Pancreas (tissue), 10 donors: ENCODE measurements at regions not wholly inside any gene's neighbourhood (a gene's known extent, or its start where the extent isn't known, plus 50 kb on each side); places are given as distances from the start of the nearest gene placed in this dataset.

Source experiments
- ATAC-seq, 4 donors: fragments of 200-7000 bp; cut with Tn5 transposase; one replicate each; pipeline versions ENCODE4 v1.8.0 to v1.9.1; 2020; ENCODE audit warnings: mild to moderate bottlenecking in 4 of 4, moderate library complexity in 4 of 4
- DNase-seq, 6 donors: peaks; one replicate each; pipeline ENCODE4 v3.0.0-alpha.2; 2020
- FAIRE-seq: peaks from 2 replicates; lab custom pipeline; 2012; peaks lifted over from hg19 to GRCh38; lab: Jason Lieb, UNC
- H3K27ac ChIP-seq, 4 donors: fragments of 200-600 bp; sonication (generic); 1 replicate in 3 of 4; 2 replicates in 1 of 4; pipeline versions ENCODE4 v1.5.0 to v1.8.0; 2020
- H3K27me3 ChIP-seq, 4 donors: fragments of 200-600 bp; one replicate each; pipeline ENCODE4 v1.8.0; 2021
- H3K36me3 ChIP-seq, 3 donors: fragments of 200-600 bp; sonication (generic) in 1 of 3; one replicate each; pipeline versions ENCODE4 v1.5.0 to v1.8.0; 2020 to 2021
- H3K4me1 ChIP-seq, 3 donors: fragments of 200-600 bp; one replicate each; pipeline ENCODE4 v1.8.0; 2021
- H3K4me3 ChIP-seq, 4 donors: fragments of 200-600 bp; sonication (generic) in 2 of 4; one replicate each; pipeline versions ENCODE4 v1.5.0 to v1.8.0; 2020 to 2021
- H3K9me3 ChIP-seq, 4 donors: fragments of 200-600 bp; one replicate each; pipeline ENCODE4 v1.8.0; 2021
- WGBS, 2 donors: extraction: QIAGEN DNeasy Blood & Tissue Kit; methylation state at CpG; one replicate each; pipeline ENCODE4 v1.1.7; 2013; 5-methylcytosine and 5-hydroxymethylcytosine counted together
- intact Hi-C, 3 donors: fragments of 100-400 bp; cut with DNase I; formaldehyde crosslinking; loops; one replicate each; pipeline versions ENCODE4 v1.11.1 to v1.14.2; 2022
- TF ChIP-seq, protein P1 (sequence below), 4 donors: fragments of 200-600 bp; sonication (generic) in 3 of 4; IDR thresholded peaks; one replicate each; pipeline versions ENCODE4 v1.5.0 to v1.8.0; 2021; ENCODE audit warnings: antibody characterized with exemption in 4 of 4
- donor health status: healthy with polysubstance abuse.
- donor health status: DM: no; HTN: no; CAD: no; lungs with moderate emphysema.
- donor health status: DM: no; HTN: no; CAD: no.
- donor health status: control.
- donor health status: control.
- donor health status: Bipolar disorder and iron deficiency.
- donor health status: DM: yes; HTN: yes; CAD: no.
- donor health status: DM: no; HTN: no; CAD: no.
- donor health status: DM: no; HTN: no; CAD: no.
- donor health status: DM: yes; HTN: yes; CAD: no.

DNA sequence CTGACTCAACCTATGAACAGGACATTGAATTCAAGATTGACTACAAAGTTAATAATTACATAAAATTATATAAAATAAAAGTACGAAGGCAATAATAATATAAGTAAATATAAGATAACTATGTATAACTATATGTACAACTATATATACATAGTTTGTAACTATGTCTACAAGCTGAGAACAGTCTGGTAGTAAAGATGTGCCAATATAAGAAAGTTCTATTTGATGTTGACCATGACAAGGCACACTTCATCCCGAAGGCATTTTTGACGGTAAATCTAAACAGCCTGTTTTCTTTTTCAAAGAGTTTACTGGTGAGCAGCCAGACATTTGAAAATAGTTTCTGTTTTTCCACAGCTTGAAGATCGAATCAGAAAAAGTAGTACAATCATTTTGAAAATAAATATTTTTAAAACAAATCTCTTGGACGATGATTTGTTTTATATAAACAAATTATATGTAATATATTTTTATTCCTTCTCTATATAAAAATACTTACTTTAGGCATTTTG is 112.9 kb downstream of the CEP44 start:
- DNase-seq = no peak
- intact Hi-C loops = no loop called here
- Histone ChIP-seq H3K27me3 (no peaks in the 10 kb centered on the region), H3K9me3 (no peaks in the 10 kb centered on the region), H3K4me3 (no peak overlapping the region), H3K36me3 (no peaks in the 10 kb centered on the region), H3K4me1 (no peaks in the 10 kb centered on the region), H3K27ac (no peak overlapping the region)
- TF ChIP-seq, protein P1, sequence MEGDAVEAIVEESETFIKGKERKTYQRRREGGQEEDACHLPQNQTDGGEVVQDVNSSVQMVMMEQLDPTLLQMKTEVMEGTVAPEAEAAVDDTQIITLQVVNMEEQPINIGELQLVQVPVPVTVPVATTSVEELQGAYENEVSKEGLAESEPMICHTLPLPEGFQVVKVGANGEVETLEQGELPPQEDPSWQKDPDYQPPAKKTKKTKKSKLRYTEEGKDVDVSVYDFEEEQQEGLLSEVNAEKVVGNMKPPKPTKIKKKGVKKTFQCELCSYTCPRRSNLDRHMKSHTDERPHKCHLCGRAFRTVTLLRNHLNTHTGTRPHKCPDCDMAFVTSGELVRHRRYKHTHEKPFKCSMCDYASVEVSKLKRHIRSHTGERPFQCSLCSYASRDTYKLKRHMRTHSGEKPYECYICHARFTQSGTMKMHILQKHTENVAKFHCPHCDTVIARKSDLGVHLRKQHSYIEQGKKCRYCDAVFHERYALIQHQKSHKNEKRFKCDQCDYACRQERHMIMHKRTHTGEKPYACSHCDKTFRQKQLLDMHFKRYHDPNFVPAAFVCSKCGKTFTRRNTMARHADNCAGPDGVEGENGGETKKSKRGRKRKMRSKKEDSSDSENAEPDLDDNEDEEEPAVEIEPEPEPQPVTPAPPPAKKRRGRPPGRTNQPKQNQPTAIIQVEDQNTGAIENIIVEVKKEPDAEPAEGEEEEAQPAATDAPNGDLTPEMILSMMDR (IDR thresholded peaks at IDR 0.05) = no peak
- FAIRE-seq = peak; percentile 79
- 73 to 76% methylated on average over 5 of the region's 5 CpGs for WGBS, 2 donors
- ATAC-seq = no peak

DNA sequence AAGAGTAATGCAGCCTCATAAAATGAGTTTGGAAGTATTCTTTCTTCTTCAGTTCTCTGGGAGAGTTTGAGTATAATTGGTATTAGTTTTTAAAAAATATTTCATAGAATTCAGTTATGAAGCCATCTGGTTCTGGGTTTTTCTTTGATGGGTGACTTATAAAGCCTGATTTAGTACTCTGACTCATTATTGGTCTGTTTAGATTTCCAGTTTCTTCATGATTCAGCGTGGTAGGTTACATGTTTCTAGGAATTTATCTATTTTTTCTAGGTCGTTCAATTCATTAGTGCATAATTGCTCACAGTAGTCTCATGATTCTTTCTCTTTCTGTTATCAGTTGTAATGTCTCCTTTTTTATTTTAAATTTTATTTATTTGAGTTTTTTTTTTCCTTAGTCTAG is 111.2 kb downstream of the CEP44 start:
- H3K4me1 ChIP-seq = no peaks in the 10 kb centered on the region
- 42 to 61% methylated on average over 2 of the region's 2 CpGs for whole genome bisulfite sequencing, 2 donors
- intact Hi-C loops = no loop called here
- ATAC-seq (peak in 1 of 4 donors; percentile 12), DNase-seq (no peak), FAIRE-seq (no peak)
- H3K36me3 ChIP-seq = no peaks in the 10 kb centered on the region
- TF ChIP-seq, protein P1 (IDR thresholded peaks at IDR 0.05) = no peak
- no peak overlapping the region for H3K27ac ChIP-seq
- no peaks in the 10 kb centered on the region for H3K9me3 ChIP-seq
- no peaks in the 10 kb centered on the region for H3K27me3 ChIP-seq
- no peak overlapping the region for H3K4me3 ChIP-seq

DNA sequence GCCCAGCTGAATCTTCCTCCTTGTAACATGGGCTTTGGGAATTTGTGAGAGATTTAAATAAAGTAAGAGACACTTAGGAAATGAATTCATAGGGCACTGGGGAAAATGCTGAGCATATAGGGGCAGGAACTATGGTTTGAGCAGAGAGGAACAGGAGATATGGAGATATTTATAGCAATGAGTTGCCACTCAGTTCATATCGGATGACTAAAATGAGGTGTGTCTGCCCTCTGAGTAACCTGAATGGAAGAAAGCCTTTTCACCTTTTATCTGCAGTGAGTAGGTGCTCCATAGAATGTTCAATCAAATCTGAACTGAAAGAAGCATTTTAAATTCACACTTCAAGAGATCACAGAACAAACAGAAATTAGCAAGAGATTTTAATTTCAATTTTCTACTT is 105.7 kb downstream of the CEP44 start:
- Histone ChIP-seq H3K4me1 (no peaks in the 10 kb centered on the region), H3K27me3 (peaks cover 0 to 3% (median 0%) of the 10 kb centered on the region in 4 donors), H3K9me3 (no peaks in the 10 kb centered on the region), H3K36me3 (no peaks in the 10 kb centered on the region), H3K27ac (no peak overlapping the region), H3K4me3 (no peak overlapping the region)
- TF ChIP-seq, protein P1 (IDR thresholded peaks at IDR 0.05) = no peak
- WGBS, 2 donors = 85 to 89% methylated on average over 1 of the region's 1 CpG
- intact Hi-C loops = no loop called here
- no peak for DNase-seq
- ATAC-seq = no peak
- FAIRE-seq = no peak

DNA sequence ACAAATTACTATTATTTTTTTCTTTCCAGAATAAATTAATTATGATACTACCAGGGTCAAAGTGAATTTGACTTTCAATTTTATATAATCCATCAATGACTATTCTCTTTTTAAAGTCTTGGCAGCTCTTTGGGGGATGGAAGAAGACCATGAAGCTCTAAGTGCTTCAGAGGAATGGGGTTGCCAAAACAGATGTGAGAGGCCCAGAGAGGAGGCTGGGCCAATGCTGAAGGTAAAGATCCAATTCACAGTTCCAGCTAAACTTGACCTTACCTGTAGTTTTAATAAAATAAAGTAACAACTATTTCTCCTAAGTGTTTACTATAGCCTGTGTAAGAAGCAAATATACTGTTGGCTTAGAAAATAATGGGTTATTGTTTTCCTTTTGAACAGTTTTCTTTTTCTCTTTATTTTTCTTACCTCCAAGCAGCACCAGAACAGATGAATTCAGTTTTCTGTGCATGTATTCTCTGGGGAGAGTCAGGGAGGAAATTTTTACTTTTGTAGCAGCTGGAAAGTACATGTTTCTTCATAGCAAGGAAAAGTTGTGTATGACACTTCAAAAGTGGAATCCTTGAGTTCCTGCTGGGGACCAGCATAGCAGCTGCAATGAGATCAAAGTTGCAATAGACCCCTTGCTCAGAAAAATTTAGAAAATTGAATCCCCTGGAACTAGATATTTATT is 104.9 kb downstream of the CEP44 start:
- peaks cover 0 to 3% (median 0%) of the 10 kb centered on the region in 4 donors for H3K27me3 ChIP-seq
- ATAC-seq (no peak), DNase-seq (no peak), FAIRE-seq (no peak)
- no peaks in the 10 kb centered on the region for H3K36me3 ChIP-seq
- H3K4me1 ChIP-seq = no peaks in the 10 kb centered on the region
- no peak overlapping the region for H3K27ac ChIP-seq
- intact Hi-C loops = no loop called here
- TF ChIP-seq, protein P1 (IDR thresholded peaks at IDR 0.05) = no peak
- H3K9me3 ChIP-seq = no peaks in the 10 kb centered on the region
- no peak overlapping the region for H3K4me3 ChIP-seq

DNA sequence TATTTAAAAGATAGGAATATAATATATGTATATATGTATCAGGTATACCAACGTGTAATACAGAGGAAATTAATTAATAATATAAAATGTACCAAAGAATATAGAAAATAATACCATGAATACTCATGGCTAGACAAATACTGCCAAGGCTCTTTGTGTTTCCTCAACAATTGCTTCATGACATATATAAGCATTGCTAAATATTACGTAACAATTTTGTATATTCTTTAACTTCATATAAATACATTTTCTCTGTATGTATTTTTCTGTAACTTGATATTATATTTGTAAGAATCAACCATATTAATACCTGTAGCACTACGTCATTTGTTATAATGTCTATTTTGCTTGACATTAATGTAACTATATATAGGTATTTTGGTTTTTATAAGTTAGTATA is 104.0 kb downstream of the CEP44 start:
- intact Hi-C loops = no loop called here
- no peak for DNase-seq
- no peaks in the 10 kb centered on the region for H3K4me1 ChIP-seq
- H3K36me3 ChIP-seq = no peaks in the 10 kb centered on the region
- H3K27ac ChIP-seq = no peak overlapping the region
- 62 to 76% methylated on average over 3 of the region's 3 CpGs for WGBS, 2 donors
- peaks cover 0 to 3% (median 0%) of the 10 kb centered on the region in 4 donors for H3K27me3 ChIP-seq
- TF ChIP-seq, protein P1 (IDR thresholded peaks at IDR 0.05) = no peak
- ATAC-seq = no peak
- no peaks in the 10 kb centered on the region for H3K9me3 ChIP-seq
- H3K4me3 ChIP-seq = no peak overlapping the region
- no peak for FAIRE-seq
